Thoracic aorta (tissue), 2 donors: ENCODE measurements at regions not wholly inside any gene's neighbourhood (a gene's known extent, or its start where the extent isn't known, plus 50 kb on each side); places are given as distances from the start of the nearest gene placed in this dataset.

Experiments
- ATAC-seq: fragments of 150-250 bp; one replicate; pipeline ENCODE4 v1.8.0; 2017; ENCODE audit warnings: low read depth; ENCODE audit not compliant: insufficient number of reproducible peaks, low FRiP score
- DNase-seq: peaks from one replicate; pipeline ENCODE4 v3.0.0-alpha.2; 2020; ENCODE audit warnings: low spot score
- H3K27ac ChIP-seq, 2 donors: fragments of 200-600 bp; sonication (generic); 1 replicate in 1 of 2; 2 replicates in 1 of 2; pipeline ENCODE4 v1.5.1; 2016; ENCODE audit warnings: mild to moderate bottlenecking in 2 of 2, moderate library complexity in 2 of 2
- H3K27me3 ChIP-seq: fragments of 200-600 bp; sonication (generic); replicated peaks from 2 replicates; pipeline ENCODE4 v1.6.0; 2016; ENCODE audit warnings: mild to moderate bottlenecking; ENCODE audit not compliant: insufficient read depth
- H3K36me3 ChIP-seq: fragments of 200-600 bp; sonication (generic); one replicate; pipeline ENCODE4 v1.5.1; 2016
- H3K4me1 ChIP-seq, 2 donors: fragments of 200-600 bp; sonication (generic); 1 replicate in 1 of 2; 2 replicates in 1 of 2; pipeline versions ENCODE4 v1.5.1 to v1.6.0; 2016; ENCODE audit warnings: low read depth in 2 of 2, mild to moderate bottlenecking in 1 of 2; ENCODE audit not compliant: control insufficient read depth in 1 of 2
- H3K4me3 ChIP-seq: fragments of 200-600 bp; sonication (generic); 2 replicates; pipeline ENCODE4 v1.5.1; 2016; ENCODE audit warnings: mild to moderate bottlenecking
- H3K9me3 ChIP-seq: fragments of 200-600 bp; sonication (generic); 2 replicates; pipeline ENCODE4 v1.5.1; 2016
- TF ChIP-seq, protein P1 (sequence below): fragments of 200-600 bp; sonication (generic); IDR thresholded peaks from one replicate; pipeline ENCODE4 v1.5.1; 2019; ENCODE audit warnings: antibody characterized with exemption

DNA sequence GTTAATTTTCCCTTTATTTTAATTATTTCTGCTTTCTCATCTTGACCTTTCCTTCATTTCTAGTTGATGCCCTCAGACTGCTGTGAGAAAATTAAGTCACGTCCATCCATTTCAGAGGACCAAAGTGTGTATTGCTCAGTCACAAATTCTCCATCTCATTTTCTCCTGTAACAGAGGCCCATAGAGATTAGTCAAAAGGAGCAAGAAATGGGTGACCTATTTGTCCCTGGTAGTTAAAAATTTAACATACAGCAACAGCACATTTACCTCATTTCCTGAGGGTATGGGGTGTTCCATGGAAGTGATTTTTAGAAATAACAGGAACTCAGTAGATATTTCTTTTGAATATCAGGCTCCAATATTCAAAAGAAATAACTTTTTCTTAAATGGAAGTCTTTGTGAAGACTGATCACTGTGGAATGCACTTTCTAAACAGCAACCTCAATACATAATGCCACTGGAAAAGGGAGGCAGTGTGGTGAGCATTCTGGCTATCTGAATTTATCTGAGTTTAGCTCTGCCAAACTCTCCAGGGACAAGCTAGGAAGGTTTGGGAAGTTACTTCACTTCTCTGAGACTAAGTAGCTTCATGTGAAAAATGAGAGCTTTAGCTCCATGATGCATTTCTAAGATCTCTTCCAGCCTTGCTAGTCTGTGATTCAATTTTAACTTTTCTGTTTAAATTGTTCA, 808.2 kb downstream of the SQOR start:
- no peaks in the 10 kb centered on the region for H3K36me3 ChIP-seq
- DNase-seq (no peak), ATAC-seq (no peak)
- H3K27ac ChIP-seq = peak overlapping the region; percentile 9 to 28
- peaks cover 7 to 9% of the 10 kb centered on the region in 2 donors for H3K4me1 ChIP-seq
- H3K4me3 ChIP-seq = no peak overlapping the region
- TF ChIP-seq, protein P1, sequence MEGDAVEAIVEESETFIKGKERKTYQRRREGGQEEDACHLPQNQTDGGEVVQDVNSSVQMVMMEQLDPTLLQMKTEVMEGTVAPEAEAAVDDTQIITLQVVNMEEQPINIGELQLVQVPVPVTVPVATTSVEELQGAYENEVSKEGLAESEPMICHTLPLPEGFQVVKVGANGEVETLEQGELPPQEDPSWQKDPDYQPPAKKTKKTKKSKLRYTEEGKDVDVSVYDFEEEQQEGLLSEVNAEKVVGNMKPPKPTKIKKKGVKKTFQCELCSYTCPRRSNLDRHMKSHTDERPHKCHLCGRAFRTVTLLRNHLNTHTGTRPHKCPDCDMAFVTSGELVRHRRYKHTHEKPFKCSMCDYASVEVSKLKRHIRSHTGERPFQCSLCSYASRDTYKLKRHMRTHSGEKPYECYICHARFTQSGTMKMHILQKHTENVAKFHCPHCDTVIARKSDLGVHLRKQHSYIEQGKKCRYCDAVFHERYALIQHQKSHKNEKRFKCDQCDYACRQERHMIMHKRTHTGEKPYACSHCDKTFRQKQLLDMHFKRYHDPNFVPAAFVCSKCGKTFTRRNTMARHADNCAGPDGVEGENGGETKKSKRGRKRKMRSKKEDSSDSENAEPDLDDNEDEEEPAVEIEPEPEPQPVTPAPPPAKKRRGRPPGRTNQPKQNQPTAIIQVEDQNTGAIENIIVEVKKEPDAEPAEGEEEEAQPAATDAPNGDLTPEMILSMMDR = no peak
- H3K27me3 ChIP-seq = no peaks in the 10 kb centered on the region
- no peaks in the 10 kb centered on the region for H3K9me3 ChIP-seq

DNA sequence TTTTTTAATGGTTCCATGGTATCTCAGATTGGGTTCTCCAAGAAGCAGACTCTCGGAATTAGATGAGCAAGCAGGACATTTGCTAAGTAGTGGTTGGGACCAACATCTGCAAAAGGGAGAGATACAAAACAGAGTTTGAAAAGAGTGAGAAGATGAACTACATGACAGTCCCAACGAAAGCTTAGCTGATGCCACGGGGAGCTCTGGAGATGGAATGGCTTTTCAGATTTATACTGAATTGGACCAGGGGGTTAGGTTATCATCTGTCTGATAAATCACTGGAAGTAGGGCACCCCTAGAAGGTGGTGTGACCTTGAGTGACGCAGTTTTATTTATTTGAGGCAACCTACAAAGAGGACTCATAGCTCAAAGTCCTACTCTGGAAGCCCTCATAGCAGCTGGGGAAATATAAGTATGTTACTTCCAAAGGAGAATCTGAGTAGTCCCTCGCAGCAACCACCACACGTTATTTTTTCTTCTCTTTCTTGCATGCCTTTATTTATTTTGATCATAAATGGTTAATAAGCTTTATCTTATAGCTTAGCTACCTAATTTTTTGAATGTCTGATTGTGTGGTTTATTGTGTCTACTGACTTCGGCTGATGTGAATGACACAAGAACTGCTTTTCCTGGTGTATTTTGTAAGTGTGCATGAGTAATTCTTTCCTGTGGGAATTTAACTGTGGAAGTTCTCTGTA, 815.4 kb downstream of the SQOR start:
- Histone ChIP-seq H3K4me1 (no peaks in the 10 kb centered on the region), H3K36me3 (no peaks in the 10 kb centered on the region), H3K27me3 (no peaks in the 10 kb centered on the region), H3K9me3 (no peaks in the 10 kb centered on the region), H3K4me3 (no peak overlapping the region), H3K27ac (no peak overlapping the region)
- ATAC-seq = no peak
- TF ChIP-seq, protein P1 = no peak
- DNase-seq = no peak

GRCh38 chr15:46450810-46451182, 816.0 kb downstream of the SQOR start:
- H3K27ac ChIP-seq = no peak overlapping the region
- no peak overlapping the region for H3K4me3 ChIP-seq
- H3K4me1 ChIP-seq = no peaks in the 10 kb centered on the region
- TF ChIP-seq, protein P1 = no peak
- H3K36me3 ChIP-seq = no peaks in the 10 kb centered on the region
- ATAC-seq = no peak
- DNase-seq = no peak
- no peaks in the 10 kb centered on the region for H3K9me3 ChIP-seq
- no peaks in the 10 kb centered on the region for H3K27me3 ChIP-seq

DNA sequence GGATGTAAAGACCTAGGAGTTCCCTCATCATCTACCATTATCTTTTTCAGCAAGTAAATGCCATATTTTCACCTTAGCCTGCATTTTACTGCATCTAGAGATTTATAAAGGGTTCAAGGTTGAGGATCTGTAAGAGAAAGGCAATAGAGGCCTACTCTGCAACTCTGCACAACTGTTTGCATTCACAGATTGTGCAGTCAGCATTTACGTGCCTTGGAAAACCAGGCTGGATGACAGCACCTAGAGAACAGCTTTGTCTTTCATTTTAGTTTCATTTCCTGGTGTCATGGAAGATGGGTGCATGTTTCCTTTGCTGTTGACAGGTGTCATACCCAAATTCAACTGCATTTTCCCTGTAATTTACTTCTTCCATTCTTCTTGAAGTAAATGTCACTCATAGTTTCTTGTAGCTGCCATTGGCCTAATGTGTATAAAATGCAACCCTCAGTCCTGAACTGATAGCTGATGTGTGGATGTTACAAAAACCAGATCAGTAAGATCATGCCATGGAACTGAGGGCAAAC, 817.5 kb downstream of the SQOR start:
- H3K4me3 ChIP-seq = no peak overlapping the region
- H3K9me3 ChIP-seq = no peaks in the 10 kb centered on the region
- no peaks in the 10 kb centered on the region for H3K36me3 ChIP-seq
- H3K27ac ChIP-seq = no peak overlapping the region
- H3K4me1 ChIP-seq = no peaks in the 10 kb centered on the region
- no peak for DNase-seq
- no peaks in the 10 kb centered on the region for H3K27me3 ChIP-seq
- no peak for ATAC-seq
- TF ChIP-seq, protein P1 = no peak

GRCh38 chr15:46456456-46456855, 821.6 kb downstream of the SQOR start:
- no peak overlapping the region for H3K4me3 ChIP-seq
- H3K4me1 ChIP-seq = no peaks in the 10 kb centered on the region
- no peak overlapping the region for H3K27ac ChIP-seq
- TF ChIP-seq, protein P1 = no peak
- H3K36me3 ChIP-seq = no peaks in the 10 kb centered on the region
- H3K9me3 ChIP-seq = no peaks in the 10 kb centered on the region
- H3K27me3 ChIP-seq = no peaks in the 10 kb centered on the region
- ATAC-seq (no peak), DNase-seq (no peak)
